ENCODE measurements at regions not wholly inside any gene's neighbourhood (a gene's known extent, or its start where the extent isn't known, plus 50 kb on each side); places are given as distances from the start of the nearest gene placed in this dataset.
"Not testable (repeated sequence)": the region's sequence is repeated elsewhere in the genome, so short reads cannot be mapped to it uniquely, and the experiment has no call there.

DNA sequence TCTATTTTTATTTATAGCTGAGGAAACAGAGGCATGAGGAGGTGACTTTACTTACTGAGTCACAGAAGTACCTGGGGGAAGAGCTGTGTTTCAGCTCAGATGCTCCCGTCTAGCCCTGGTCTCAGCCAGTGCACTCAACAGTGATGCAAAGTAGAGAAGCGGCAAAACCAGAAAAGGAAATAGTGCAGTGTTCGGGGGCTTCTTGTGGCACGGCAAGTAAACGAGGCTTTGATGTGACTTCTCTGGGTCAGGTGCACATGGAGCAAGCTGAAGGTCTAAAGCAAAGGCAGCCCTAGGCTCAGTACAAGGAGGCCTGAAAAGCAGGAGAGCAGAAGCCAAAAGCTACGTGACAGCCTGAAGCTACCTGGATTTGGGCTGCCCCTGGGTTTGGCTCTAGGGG, 526.7 kb upstream of the ADAMTS16 start:
- no peak for DNase-seq
- WGBS, 2 donors: 56 to 60% methylated on average over 6 of the region's 6 CpGs
- TF ChIP-seq CTCF (IDR thresholded peaks at IDR 0.05): no peak
- Histone ChIP-seq H3K27ac (no peak overlapping the region), H3K27me3 (no peaks in the 10 kb centered on the region), H3K36me3 (no peaks in the 10 kb centered on the region), H3K4me1 (no peaks in the 10 kb centered on the region), H3K9me3 (no peaks in the 10 kb centered on the region), H3K4me3 (no peak overlapping the region)
- ATAC-seq: no peak
- FAIRE-seq: no peak
- intact Hi-C loops (cut with DNase I): no loop called here

DNA sequence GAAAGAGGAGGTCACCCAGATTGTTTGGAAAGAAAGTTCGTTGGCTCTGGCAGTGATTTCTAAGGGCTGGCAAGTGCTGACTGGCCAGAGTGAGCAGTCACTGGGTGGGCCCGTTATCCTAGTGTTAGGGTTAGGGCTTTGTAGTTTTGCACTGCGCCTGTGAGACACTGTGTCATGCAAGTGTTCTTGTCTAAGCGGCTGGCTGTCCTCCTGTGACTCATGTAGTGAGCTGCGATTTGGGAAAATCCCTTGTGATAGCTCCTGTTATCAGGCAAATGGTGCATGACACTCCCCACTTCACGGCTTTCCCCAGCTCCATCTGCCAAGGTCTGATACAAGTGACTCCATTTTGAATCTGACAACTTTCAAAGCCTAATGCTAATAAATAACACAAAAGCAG, 526.0 kb upstream of the ADAMTS16 start:
- Histone ChIP-seq H3K36me3 (no peaks in the 10 kb centered on the region), H3K4me3 (no peak overlapping the region), H3K9me3 (no peaks in the 10 kb centered on the region), H3K27ac (no peak overlapping the region), H3K27me3 (no peaks in the 10 kb centered on the region), H3K4me1 (no peaks in the 10 kb centered on the region)
- intact Hi-C loops (cut with DNase I): no loop called here
- ATAC-seq (peak in 1 of 4 donors; percentile 23), FAIRE-seq (no peak), DNase-seq (no peak)
- no peak for TF ChIP-seq CTCF (IDR thresholded peaks at IDR 0.05)
- WGBS, 2 donors: 34 to 49% methylated on average over 6 of the region's 6 CpGs

- DNase-seq; H3K9me3 ChIP-seq; H3K4me1 ChIP-seq; H3K27ac ChIP-seq; ATAC-seq; H3K36me3 ChIP-seq; H3K4me3 ChIP-seq; H3K27me3 ChIP-seq; intact Hi-C loops (cut with DNase I); FAIRE-seq: not testable (repeated sequence)
- 81 to 88% methylated on average over 17 to 24 of the region's 26 CpGs for WGBS, 2 donors
Observed at GRCh38 chr5:4615369-4615768, 524.8 kb upstream of the ADAMTS16 start.

DNA sequence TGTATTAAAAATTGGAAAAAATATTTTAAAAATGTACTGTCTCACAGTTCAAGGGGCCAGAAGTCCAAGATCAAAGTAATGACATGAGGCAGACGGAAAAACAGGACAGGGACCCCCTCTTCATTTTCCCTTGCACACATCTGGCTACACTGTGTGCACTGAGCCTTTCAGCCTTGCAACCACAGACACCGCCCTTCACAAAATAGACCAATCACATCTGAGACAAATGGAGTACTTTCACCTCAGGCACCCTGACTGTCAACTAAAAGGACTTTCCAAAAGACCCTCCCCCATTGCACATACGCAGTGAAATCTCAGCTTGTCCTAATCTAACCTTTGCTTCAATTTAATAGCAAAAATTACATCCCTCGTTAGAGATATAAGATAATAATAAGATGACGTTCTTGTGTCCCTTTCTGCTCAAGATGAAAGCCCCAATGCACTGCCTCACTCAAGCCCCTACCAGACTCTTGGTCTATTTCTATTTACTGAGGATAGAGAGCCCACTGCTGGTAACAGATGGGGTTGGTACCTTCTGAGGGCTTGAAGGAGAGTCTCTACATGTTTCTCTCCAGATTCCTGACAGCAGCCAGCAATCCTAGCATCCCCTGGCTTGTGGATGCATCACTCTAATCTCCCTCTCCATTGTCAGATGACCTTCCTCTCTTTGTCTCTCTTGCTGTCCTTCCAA, 514.8 kb upstream of the ADAMTS16 start:
- no peak overlapping the region for H3K27ac ChIP-seq
- no peak for ATAC-seq
- no peaks in the 10 kb centered on the region for H3K4me1 ChIP-seq
- H3K9me3 ChIP-seq: no peaks in the 10 kb centered on the region
- intact Hi-C loops (cut with DNase I): no loop called here
- no peak for TF ChIP-seq CTCF (IDR thresholded peaks at IDR 0.05)
- 48 to 56% methylated on average over 5 of the region's 5 CpGs for WGBS, 2 donors
- no peak for DNase-seq
- H3K36me3 ChIP-seq: no peaks in the 10 kb centered on the region
- H3K27me3 ChIP-seq: no peaks in the 10 kb centered on the region
- no peak overlapping the region for H3K4me3 ChIP-seq
- no peak for FAIRE-seq

GRCh38 chr5:4627131-4627530, 513.0 kb upstream of the ADAMTS16 start:
- Histone ChIP-seq H3K9me3 (no peaks in the 10 kb centered on the region), H3K27me3 (no peaks in the 10 kb centered on the region), H3K4me3 (no peak overlapping the region), H3K36me3 (no peaks in the 10 kb centered on the region), H3K4me1 (no peaks in the 10 kb centered on the region), H3K27ac (no peak overlapping the region)
- ATAC-seq (no peak), DNase-seq (no peak), FAIRE-seq (no peak)
- 41 to 59% methylated on average over 3 of the region's 3 CpGs for WGBS, 2 donors
- no peak for TF ChIP-seq CTCF (IDR thresholded peaks at IDR 0.05)
- intact Hi-C loops (cut with DNase I): no loop called here

Measured in pancreas (tissue), 10 donors.